WTC11 (cell line): ENCODE measurements at regions not wholly inside any gene's neighbourhood (a gene's known extent, or its start where the extent isn't known, plus 50 kb on each side); places are given as distances from the start of the nearest gene placed in this dataset.

Experiments
- ATAC-seq: fragments of 200-7000 bp; cut with Tn5 transposase; 2 replicates; pipeline ENCODE4 v1.10.0; 2021; ENCODE audit warnings: mild to moderate bottlenecking, moderate library complexity
- CTCF ChIA-PET: fragments of 300-600 bp; sonication (Branson Sonifier 250); formaldehyde crosslinking; loops from one replicate; lab custom pipeline; 2021; ENCODE audit warnings: antibody characterized with exemption; lab: Charles Lee
- POLR2A ChIA-PET: fragments of 350-600 bp; sonication (Branson Sonifier 250); formaldehyde crosslinking; loops from one replicate; lab custom pipeline; 2021; ENCODE audit warnings: antibody characterized with exemption; lab: Charles Lee
- DNase-seq: peaks from one replicate; pipeline ENCODE4 v3.0.0; 2021; ENCODE audit warnings: low spot score
- H3K27ac Mint-ChIP-seq: 2 replicates; pipeline ENCODE4 v1.8.0; 2021; ENCODE audit warnings: mixed read lengths
- H3K27me3 Mint-ChIP-seq: 2 replicates; pipeline ENCODE4 v1.8.0; 2021; ENCODE audit warnings: low read depth, mild to moderate bottlenecking, moderate library complexity, mixed read lengths
- H3K36me3 Mint-ChIP-seq: 2 replicates; pipeline ENCODE4 v1.8.0; 2021; ENCODE audit warnings: mixed read lengths
- H3K4me1 Mint-ChIP-seq: 2 replicates; pipeline ENCODE4 v1.8.0; 2022; ENCODE audit warnings: mixed read lengths
- H3K4me3 Mint-ChIP-seq: 2 replicates; pipeline ENCODE4 v1.8.0; 2021; ENCODE audit warnings: mild to moderate bottlenecking, moderate library complexity, mixed read lengths
- H3K9me3 Mint-ChIP-seq: 2 replicates; pipeline ENCODE4 v1.8.0; 2021; ENCODE audit warnings: mixed read lengths
- AR ChIP-seq: fragments of 250-450 bp; sonication (Bioruptor Pico); IDR thresholded peaks from 2 replicates; pipeline ENCODE4 v1.9.0; 2021; ENCODE audit warnings: mild to moderate bottlenecking
- ATF1 ChIP-seq: sonication (generic); formaldehyde crosslinking; IDR thresholded peaks from 2 replicates; pipeline ENCODE4 v1.8.1; 2023; ENCODE audit warnings: mild to moderate bottlenecking, moderate library complexity, missing genetic modification reagents
- ETV6 ChIP-seq: sonication (generic); formaldehyde crosslinking; IDR thresholded peaks from 2 replicates; pipeline ENCODE4 v1.8.1; 2022; ENCODE audit warnings: mild to moderate bottlenecking, missing genetic modification reagents
- FOXJ3 ChIP-seq: sonication (generic); formaldehyde crosslinking; IDR thresholded peaks from 2 replicates; pipeline ENCODE4 v1.9.0; 2021; ENCODE audit warnings: missing genetic modification reagents, mild to moderate bottlenecking, borderline replicate concordance
- GTF2I ChIP-seq: fragments of 250-450 bp; sonication (Bioruptor Pico); conservative IDR thresholded peaks from 2 replicates; pipeline ENCODE4 v1.4.0; 2021; ENCODE audit warnings: mild to moderate bottlenecking
- NFYB ChIP-seq: sonication (generic); formaldehyde crosslinking; conservative IDR thresholded peaks from 2 replicates; pipeline ENCODE4 v1.8.0; 2022; ENCODE audit warnings: low read depth, missing genetic modification reagents
- PRRX2 ChIP-seq: fragments of 250-450 bp; sonication (Bioruptor Pico); IDR thresholded peaks from 2 replicates; pipeline ENCODE4 v1.8.0; 2021; ENCODE audit warnings: mild to moderate bottlenecking
- ZNF263 ChIP-seq: sonication (generic); formaldehyde crosslinking; IDR thresholded peaks from 2 replicates; pipeline ENCODE4 v1.8.1; 2022; ENCODE audit warnings: low read depth, mild to moderate bottlenecking, moderate library complexity, missing genetic modification reagents
- ZNF317 ChIP-seq: sonication (generic); formaldehyde crosslinking; IDR thresholded peaks from 2 replicates; pipeline ENCODE4 v1.8.1; 2023; ENCODE audit warnings: low read depth, mild to moderate bottlenecking, moderate library complexity, missing genetic modification reagents, borderline replicate concordance
- ZNF396 ChIP-seq: fragments of 250-450 bp; sonication (Bioruptor Pico); IDR thresholded peaks from 2 replicates; pipeline ENCODE4 v1.8.0; 2021; ENCODE audit warnings: mild to moderate bottlenecking, moderate library complexity, borderline replicate concordance
- TF ChIP-seq, protein P1 (sequence below): sonication (generic); formaldehyde crosslinking; IDR thresholded peaks from 2 replicates; pipeline ENCODE4 v1.8.1; 2022; ENCODE audit warnings: missing genetic modification reagents, borderline replicate concordance
- TF ChIP-seq, protein P2 (sequence below): sonication (generic); formaldehyde crosslinking; IDR thresholded peaks from 2 replicates; pipeline ENCODE4 v1.8.0; 2022; ENCODE audit warnings: missing genetic modification reagents

DNA sequence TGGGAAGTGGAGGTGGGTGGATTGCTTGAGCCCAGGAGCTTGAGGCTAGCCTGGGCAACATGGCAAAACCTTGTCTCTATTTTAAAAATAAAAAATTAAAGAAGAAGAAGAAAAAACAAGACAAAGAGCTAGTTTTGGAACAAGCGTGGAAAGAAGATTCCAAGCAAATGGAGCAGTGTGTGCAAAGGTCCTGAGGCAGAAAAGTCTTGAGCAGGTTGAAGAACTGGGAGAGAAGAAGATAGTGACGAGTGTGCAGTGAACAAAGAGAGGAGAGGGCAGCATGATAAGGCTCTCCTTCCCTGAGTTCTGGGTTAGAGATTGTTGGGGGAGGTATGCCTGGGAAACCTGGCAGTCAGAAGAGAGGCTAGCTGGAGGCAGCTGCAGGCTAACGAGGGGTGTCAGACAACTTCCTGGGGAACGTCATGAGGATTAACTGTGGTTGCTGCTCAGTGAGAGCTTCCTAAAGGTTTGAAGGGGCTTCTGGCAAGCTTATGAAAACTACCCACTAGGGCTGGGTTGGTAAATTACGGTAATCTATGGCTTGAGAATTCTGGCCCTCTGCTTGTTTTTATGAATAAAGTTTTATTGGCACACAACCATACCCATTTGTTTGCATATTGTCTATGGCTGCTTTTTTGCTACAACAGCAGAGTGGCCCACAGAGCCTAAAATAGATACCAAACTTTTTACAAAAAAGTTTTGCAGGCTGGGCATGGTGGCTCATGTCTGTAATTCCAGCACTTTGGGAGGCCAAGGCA, 128.9 kb downstream of the ZFP64 start:
- H3K27me3 Mint-ChIP-seq: no peaks in the 10 kb centered on the region
- H3K4me3 Mint-ChIP-seq: no peak overlapping the region
- no peak for TF ChIP-seq ZNF317 (CRISPR knock-in tag)
- TF ChIP-seq ZNF396 (CRISPR knock-in tag): no peak
- TF ChIP-seq FOXJ3 (CRISPR knock-in tag): no peak
- no peak for TF ChIP-seq ZNF263 (CRISPR knock-in tag)
- no peak for TF ChIP-seq NFYB (CRISPR knock-in tag)
- TF ChIP-seq AR (CRISPR knock-in tag): no peak
- ChIA-PET CTCF (interaction anchor here (1.2 to 4.0 kb wide), 2 partner anchors 42 to 263 kb away, joined by 4 to 44 read pairs; no protein-coding TSS in a partner anchor), POLR2A (no interaction called here)
- ATAC-seq (no peak), DNase-seq (no peak)
- H3K36me3 Mint-ChIP-seq: no peaks in the 10 kb centered on the region
- no peak overlapping the region; the same call in 1 of the 2 replicates for H3K27ac Mint-ChIP-seq
- no peaks in the 10 kb centered on the region for H3K9me3 Mint-ChIP-seq
- peaks cover 10% of the 10 kb centered on the region for H3K4me1 Mint-ChIP-seq

DNA sequence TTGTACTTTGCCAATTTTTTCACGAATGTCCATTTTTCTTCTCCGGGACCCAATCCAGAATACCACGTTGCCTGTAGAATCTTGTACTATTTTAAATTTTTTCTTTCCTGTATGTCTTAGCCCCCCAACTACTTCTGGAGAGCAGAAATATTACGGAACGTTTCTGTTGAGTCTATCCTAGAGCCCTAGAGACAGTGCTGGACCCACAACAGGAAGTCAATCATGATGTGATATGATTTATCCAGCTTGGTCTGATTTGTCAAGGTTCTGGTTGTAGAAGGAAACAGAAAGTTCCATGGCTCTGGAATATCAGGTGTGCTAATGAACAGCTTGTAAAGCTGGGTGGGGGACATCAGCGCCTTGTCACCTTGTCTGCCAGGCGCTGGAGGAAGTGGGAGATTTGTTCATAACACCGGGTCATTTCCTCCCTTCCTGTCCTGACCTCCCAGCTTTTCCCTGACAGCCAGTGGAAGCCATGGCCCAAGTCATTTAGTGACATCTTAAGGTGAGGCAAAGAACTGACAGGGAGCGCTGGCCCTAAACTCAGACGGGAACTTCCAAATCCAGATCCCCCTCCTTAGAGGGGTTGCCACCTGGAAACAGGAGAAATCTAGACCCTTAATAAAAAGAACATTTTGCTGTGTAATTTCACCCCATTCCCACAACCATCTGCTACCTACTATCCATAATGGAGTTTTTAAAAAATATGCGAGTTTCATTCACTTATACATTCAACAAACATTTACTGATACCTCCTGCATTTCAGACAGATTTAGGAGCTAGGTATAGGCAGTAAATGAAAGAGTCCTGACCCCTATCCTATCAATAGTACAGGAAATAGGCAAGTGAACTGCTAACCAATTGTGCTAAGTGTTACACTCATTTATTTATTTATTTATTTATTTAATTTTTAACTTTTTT, 130.5 kb downstream of the ZFP64 start:
- ChIA-PET CTCF (interaction anchor here (0.5 to 4.0 kb wide), 28 partner anchors 12 to 469 kb away, joined by 3 to 44 read pairs (median 3); partner anchors contain the start of genes ATP9A and SALL4), POLR2A (interaction anchor here (0.5 to 1.3 kb wide), 3 partner anchors 32 to 258 kb away, joined by 3 to 8 read pairs (median 3); no protein-coding TSS in a partner anchor)
- Mint-ChIP-seq H3K4me3 (no peak overlapping the region), H3K27ac (peak overlapping the region; percentile 58), H3K4me1 (peaks cover 10% of the 10 kb centered on the region), H3K36me3 (peaks cover 11% of the 10 kb centered on the region), H3K27me3 (no peaks in the 10 kb centered on the region; the same call in 1 of the 2 replicates), H3K9me3 (peaks cover 11% of the 10 kb centered on the region)
- no peak for TF ChIP-seq GTF2I
- TF ChIP-seq, protein P1, sequence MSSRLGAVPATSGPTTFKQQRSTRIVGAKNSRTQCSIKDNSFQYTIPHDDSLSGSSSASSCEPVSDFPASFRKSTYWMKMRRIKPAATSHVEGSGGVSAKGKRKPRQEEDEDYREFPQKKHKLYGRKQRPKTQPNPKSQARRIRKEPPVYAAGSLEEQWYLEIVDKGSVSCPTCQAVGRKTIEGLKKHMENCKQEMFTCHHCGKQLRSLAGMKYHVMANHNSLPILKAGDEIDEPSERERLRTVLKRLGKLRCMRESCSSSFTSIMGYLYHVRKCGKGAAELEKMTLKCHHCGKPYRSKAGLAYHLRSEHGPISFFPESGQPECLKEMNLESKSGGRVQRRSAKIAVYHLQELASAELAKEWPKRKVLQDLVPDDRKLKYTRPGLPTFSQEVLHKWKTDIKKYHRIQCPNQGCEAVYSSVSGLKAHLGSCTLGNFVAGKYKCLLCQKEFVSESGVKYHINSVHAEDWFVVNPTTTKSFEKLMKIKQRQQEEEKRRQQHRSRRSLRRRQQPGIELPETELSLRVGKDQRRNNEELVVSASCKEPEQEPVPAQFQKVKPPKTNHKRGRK (CRISPR knock-in tag): no peak
- TF ChIP-seq, protein P2, sequence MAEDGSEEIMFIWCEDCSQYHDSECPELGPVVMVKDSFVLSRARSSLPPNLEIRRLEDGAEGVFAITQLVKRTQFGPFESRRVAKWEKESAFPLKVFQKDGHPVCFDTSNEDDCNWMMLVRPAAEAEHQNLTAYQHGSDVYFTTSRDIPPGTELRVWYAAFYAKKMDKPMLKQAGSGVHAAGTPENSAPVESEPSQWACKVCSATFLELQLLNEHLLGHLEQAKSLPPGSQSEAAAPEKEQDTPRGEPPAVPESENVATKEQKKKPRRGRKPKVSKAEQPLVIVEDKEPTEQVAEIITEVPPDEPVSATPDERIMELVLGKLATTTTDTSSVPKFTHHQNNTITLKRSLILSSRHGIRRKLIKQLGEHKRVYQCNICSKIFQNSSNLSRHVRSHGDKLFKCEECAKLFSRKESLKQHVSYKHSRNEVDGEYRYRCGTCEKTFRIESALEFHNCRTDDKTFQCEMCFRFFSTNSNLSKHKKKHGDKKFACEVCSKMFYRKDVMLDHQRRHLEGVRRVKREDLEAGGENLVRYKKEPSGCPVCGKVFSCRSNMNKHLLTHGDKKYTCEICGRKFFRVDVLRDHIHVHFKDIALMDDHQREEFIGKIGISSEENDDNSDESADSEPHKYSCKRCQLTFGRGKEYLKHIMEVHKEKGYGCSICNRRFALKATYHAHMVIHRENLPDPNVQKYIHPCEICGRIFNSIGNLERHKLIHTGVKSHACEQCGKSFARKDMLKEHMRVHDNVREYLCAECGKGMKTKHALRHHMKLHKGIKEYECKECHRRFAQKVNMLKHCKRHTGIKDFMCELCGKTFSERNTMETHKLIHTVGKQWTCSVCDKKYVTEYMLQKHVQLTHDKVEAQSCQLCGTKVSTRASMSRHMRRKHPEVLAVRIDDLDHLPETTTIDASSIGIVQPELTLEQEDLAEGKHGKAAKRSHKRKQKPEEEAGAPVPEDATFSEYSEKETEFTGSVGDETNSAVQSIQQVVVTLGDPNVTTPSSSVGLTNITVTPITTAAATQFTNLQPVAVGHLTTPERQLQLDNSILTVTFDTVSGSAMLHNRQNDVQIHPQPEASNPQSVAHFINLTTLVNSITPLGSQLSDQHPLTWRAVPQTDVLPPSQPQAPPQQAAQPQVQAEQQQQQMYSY (CRISPR knock-in tag): peak; percentile 27; the same call in 1 of the 2 replicates
- no peak for TF ChIP-seq ATF1 (CRISPR knock-in tag)
- TF ChIP-seq ETV6 (CRISPR knock-in tag): 0 out of 2 replicates have a peak, but pooled peaks have one; percentile 47
- no peak for TF ChIP-seq PRRX2
- ATAC-seq (peak; percentile 97), DNase-seq (peak; percentile 45)
